GM23338 (cell line): ENCODE measurements at regions not wholly inside any gene's neighbourhood (a gene's known extent, or its start where the extent isn't known, plus 50 kb on each side); places are given as distances from the start of the nearest gene placed in this dataset.

ENCODE experiments used
- ATAC-seq: fragments of 200-7000 bp; cut with Tn5 transposase; 3 replicates; pipeline ENCODE4 v1.9.1; 2020
- DNase-seq: peaks from one replicate; pipeline ENCODE4 v3.0.0-alpha.2; 2015; ENCODE audit warnings: low spot score
- H2AFZ ChIP-seq: fragments of 200-600 bp; sonication (generic); 2 replicates; pipeline ENCODE4 v1.8.0; 2016; ENCODE audit warnings: antibody characterized with exemption, mild to moderate bottlenecking, moderate library complexity
- H3F3A ChIP-seq: fragments of 200-600 bp; sonication (generic); replicated peaks from 2 replicates; pipeline ENCODE4 v1.8.0; 2017; ENCODE audit warnings: antibody characterized with exemption, mixed run types, low read depth
- H3K27ac ChIP-seq: fragments of 200-600 bp; sonication (generic); 2 replicates; pipeline ENCODE4 v1.6.1; 2016; ENCODE audit warnings: low read depth
- H3K27me3 ChIP-seq: fragments of 200-600 bp; sonication (generic); 2 replicates; pipeline ENCODE4 v1.8.0; 2016; ENCODE audit warnings: mild to moderate bottlenecking, mixed run types, moderate library complexity; ENCODE audit not compliant: insufficient read depth
- H3K36me3 ChIP-seq: fragments of 200-600 bp; sonication (generic); 2 replicates; pipeline ENCODE4 v1.8.0; 2016; ENCODE audit warnings: mild to moderate bottlenecking; ENCODE audit not compliant: insufficient read depth
- H3K4me1 ChIP-seq: fragments of 200-600 bp; sonication (generic); 2 replicates; pipeline ENCODE4 v1.8.0; 2016; ENCODE audit warnings: mild to moderate bottlenecking, moderate library complexity; ENCODE audit not compliant: insufficient read depth
- H3K4me2 ChIP-seq: fragments of 200-600 bp; sonication (generic); 2 replicates; pipeline ENCODE4 v1.7.1; 2017; ENCODE audit warnings: mixed run types
- H3K4me3 ChIP-seq: fragments of 200-600 bp; sonication (generic); 2 replicates; pipeline ENCODE4 v1.6.1; 2016; ENCODE audit warnings: mixed run types
- H3K79me2 ChIP-seq: fragments of 200-600 bp; sonication (generic); replicated peaks from 2 replicates; pipeline ENCODE4 v1.8.0; 2017; ENCODE audit warnings: mild to moderate bottlenecking; ENCODE audit not compliant: insufficient read depth
- H3K9me2 ChIP-seq: fragments of 200-600 bp; sonication (generic); 2 replicates; pipeline ENCODE4 v1.8.0; 2017; ENCODE audit not compliant: insufficient read depth
- H4K20me1 ChIP-seq: fragments of 200-600 bp; sonication (generic); replicated peaks from 2 replicates; pipeline ENCODE4 v1.8.0; 2017; ENCODE audit warnings: mild to moderate bottlenecking; ENCODE audit not compliant: insufficient read depth
- H3K27ac Mint-ChIP-seq: 2 replicates; pipeline ENCODE4 v1.8.0; 2020; ENCODE audit warnings: inconsistent platforms, mild to moderate bottlenecking, moderate library complexity, mixed read lengths
- H3K27me3 Mint-ChIP-seq: 3 replicates; pipeline ENCODE4 v1.8.0; 2022; ENCODE audit warnings: low read depth, mild to moderate bottlenecking, moderate library complexity, mixed read lengths, inconsistent platforms; ENCODE audit not compliant: insufficient read depth, poor library complexity
- H3K36me3 Mint-ChIP-seq: 3 replicates; pipeline ENCODE4 v1.8.0; 2021; ENCODE audit warnings: low read depth, mild to moderate bottlenecking, inconsistent platforms, moderate library complexity, mixed read lengths
- H3K4me1 Mint-ChIP-seq: 3 replicates; pipeline ENCODE4 v1.8.0; 2020; ENCODE audit warnings: mild to moderate bottlenecking, inconsistent platforms, mixed read lengths
- H3K4me3 Mint-ChIP-seq: 3 replicates; pipeline ENCODE4 v1.8.0; 2021; ENCODE audit warnings: moderate library complexity, mild to moderate bottlenecking, inconsistent platforms, mixed read lengths
- H3K9me3 Mint-ChIP-seq: 3 replicates; pipeline ENCODE4 v1.8.0; 2020; ENCODE audit warnings: moderate library complexity, mild to moderate bottlenecking, inconsistent platforms, mixed read lengths
- CREB1 ChIP-seq: fragments of 250-450 bp; sonication (Bioruptor Pico); IDR thresholded peaks from 2 replicates; pipeline ENCODE4 v1.5.0; 2020; ENCODE audit warnings: low read depth, mild to moderate bottlenecking, moderate library complexity
- CTCF ChIP-seq, 2 experiments: fragments of 200-600 bp in 1 of 2; sonication (generic) in 1 of 2; conservative IDR thresholded peaks; 2 replicates each; pipeline versions ENCODE4 v1.5.1 to v1.6.1; 2016 to 2017; ENCODE audit warnings: antibody characterized with exemption in 2 of 2, low read depth in 2 of 2, mild to moderate bottlenecking in 2 of 2, moderate library complexity in 1 of 2
- EZH2 ChIP-seq: fragments of 200-600 bp; sonication (generic); IDR thresholded peaks from one replicate; pipeline ENCODE4 v1.8.0; 2017; ENCODE audit warnings: antibody characterized with exemption, mild to moderate bottlenecking, low read depth; ENCODE audit not compliant: unreplicated experiment
- EZH2phosphoT487 ChIP-seq: fragments of 200-600 bp; sonication (generic); IDR thresholded peaks from one replicate; pipeline ENCODE4 v1.8.1; 2018; ENCODE audit warnings: antibody characterized with exemption; ENCODE audit not compliant: unreplicated experiment
- JUNB ChIP-seq: IDR thresholded peaks from one replicate; pipeline ENCODE4 v1.6.1; 2016; ENCODE audit warnings: antibody characterized with exemption; ENCODE audit not compliant: unreplicated experiment
- STAT1 ChIP-seq: IDR thresholded peaks from one replicate; pipeline ENCODE4 v1.6.1; 2016; ENCODE audit warnings: antibody characterized with exemption; ENCODE audit not compliant: unreplicated experiment
- ZNF114 ChIP-seq: fragments of 250-450 bp; sonication (Bioruptor Pico); IDR thresholded peaks from 2 replicates; pipeline ENCODE4 v1.5.0; 2020; ENCODE audit warnings: mild to moderate bottlenecking, moderate library complexity
- ZNF462 ChIP-seq: fragments of 250-450 bp; sonication (Bioruptor Pico); IDR thresholded peaks from 2 replicates; pipeline ENCODE4 v1.5.0; 2020; ENCODE audit warnings: mild to moderate bottlenecking, moderate library complexity
- TF ChIP-seq, protein P1 (sequence below): IDR thresholded peaks from one replicate; pipeline ENCODE4 v1.6.1; 2018; ENCODE audit warnings: antibody characterized with exemption; ENCODE audit not compliant: unreplicated experiment

DNA sequence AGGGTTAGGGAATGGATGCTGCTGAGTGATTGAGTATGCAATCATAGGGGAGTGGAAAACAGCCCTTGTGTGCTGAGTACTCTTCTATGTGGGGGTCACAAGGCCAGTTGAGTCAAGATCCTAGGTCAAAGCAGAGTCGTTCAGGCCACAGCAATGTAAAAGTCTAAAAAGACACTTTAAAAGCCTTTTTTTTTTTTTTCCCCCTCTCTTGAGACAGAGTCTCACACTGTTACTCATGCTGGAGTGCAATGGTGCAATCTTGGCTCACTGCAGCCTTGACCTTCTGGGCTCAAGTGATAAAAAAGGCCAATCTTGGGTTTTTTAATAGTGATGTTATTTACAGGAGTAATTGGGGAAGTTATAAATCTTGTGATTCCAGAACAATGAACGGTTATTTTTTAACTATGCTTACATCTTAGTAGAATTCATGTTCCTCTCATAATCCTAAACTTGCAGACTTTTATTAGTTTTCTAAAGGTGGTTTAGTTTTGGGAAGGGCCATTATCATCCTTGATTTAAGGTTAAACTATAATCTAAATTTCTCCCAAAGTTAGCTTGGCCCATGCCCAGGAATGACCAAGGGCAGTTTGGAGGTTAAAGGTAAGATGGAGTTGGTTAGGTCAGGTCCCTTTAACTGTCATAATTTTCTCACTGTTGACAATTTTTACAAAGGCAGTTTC lies 82.2 kb upstream of the BMP2K start (continued):
- TF ChIP-seq CTCF (conservative IDR thresholded peaks at IDR 0.05; ENCODE audit: low read depth in 2 of 2): no peak
- TF ChIP-seq EZH2: no peak
- TF ChIP-seq ZNF462 (CRISPR knock-in tag): no peak

DNA sequence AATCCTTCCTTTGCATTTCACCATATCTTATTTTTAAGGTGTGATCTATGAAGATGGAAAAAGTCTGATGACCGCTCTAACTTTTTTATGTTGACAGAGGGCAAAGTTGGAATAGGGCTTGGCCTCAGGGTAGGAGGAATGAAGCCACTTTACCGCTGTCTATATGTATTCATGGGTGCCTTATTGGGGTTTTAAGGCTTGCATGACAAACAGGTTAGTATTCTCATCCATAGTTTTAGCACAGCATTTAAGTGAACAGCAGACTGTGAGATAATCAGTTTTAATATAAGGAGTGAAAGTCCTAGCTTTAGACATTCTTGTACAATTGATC lies 81.7 kb upstream of the BMP2K start:
- no peak overlapping the region for H3K4me3 Mint-ChIP-seq
- no peak for DNase-seq
- H3K36me3 Mint-ChIP-seq: no peaks in the 10 kb centered on the region
- TF ChIP-seq CTCF (conservative IDR thresholded peaks at IDR 0.05; ENCODE audit: low read depth in 2 of 2): no peak
- TF ChIP-seq, protein P1, sequence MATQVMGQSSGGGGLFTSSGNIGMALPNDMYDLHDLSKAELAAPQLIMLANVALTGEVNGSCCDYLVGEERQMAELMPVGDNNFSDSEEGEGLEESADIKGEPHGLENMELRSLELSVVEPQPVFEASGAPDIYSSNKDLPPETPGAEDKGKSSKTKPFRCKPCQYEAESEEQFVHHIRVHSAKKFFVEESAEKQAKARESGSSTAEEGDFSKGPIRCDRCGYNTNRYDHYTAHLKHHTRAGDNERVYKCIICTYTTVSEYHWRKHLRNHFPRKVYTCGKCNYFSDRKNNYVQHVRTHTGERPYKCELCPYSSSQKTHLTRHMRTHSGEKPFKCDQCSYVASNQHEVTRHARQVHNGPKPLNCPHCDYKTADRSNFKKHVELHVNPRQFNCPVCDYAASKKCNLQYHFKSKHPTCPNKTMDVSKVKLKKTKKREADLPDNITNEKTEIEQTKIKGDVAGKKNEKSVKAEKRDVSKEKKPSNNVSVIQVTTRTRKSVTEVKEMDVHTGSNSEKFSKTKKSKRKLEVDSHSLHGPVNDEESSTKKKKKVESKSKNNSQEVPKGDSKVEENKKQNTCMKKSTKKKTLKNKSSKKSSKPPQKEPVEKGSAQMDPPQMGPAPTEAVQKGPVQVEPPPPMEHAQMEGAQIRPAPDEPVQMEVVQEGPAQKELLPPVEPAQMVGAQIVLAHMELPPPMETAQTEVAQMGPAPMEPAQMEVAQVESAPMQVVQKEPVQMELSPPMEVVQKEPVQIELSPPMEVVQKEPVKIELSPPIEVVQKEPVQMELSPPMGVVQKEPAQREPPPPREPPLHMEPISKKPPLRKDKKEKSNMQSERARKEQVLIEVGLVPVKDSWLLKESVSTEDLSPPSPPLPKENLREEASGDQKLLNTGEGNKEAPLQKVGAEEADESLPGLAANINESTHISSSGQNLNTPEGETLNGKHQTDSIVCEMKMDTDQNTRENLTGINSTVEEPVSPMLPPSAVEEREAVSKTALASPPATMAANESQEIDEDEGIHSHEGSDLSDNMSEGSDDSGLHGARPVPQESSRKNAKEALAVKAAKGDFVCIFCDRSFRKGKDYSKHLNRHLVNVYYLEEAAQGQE: no peak
- no peak for TF ChIP-seq CREB1 (CRISPR knock-in tag)
- no peak for TF ChIP-seq STAT1
- no peak for TF ChIP-seq ZNF114 (CRISPR knock-in tag)
- no peak for TF ChIP-seq EZH2phosphoT487
- TF ChIP-seq JUNB: no peak
- Histone ChIP-seq H4K20me1 (no peaks in the 10 kb centered on the region), H3K79me2 (no peaks in the 10 kb centered on the region), H2AFZ (no peak overlapping the region), H3K4me1 (no peaks in the 10 kb centered on the region), H3K4me3 (no peak overlapping the region), H3K4me2 (no peak overlapping the region), H3F3A (no peaks in the 10 kb centered on the region), H3K9me2 (no peaks in the 10 kb centered on the region), H3K27ac (no peak overlapping the region), H3K36me3 (no peaks in the 10 kb centered on the region), H3K27me3 (no peaks in the 10 kb centered on the region)
- no peak for ATAC-seq
- no peaks in the 10 kb centered on the region for H3K9me3 Mint-ChIP-seq
- H3K27ac Mint-ChIP-seq: no peak overlapping the region
- H3K27me3 Mint-ChIP-seq: no peaks in the 10 kb centered on the region
- H3K4me1 Mint-ChIP-seq: no peaks in the 10 kb centered on the region; the same call in 2 of the 3 replicates
